NT2/D1 (cell line): ENCODE measurements at regions not wholly inside any gene's neighbourhood (a gene's known extent, or its start where the extent isn't known, plus 50 kb on each side); places are given as distances from the start of the nearest gene placed in this dataset.

ENCODE experiments used
- DNase-seq: peaks from one replicate; pipeline ENCODE4 v3.0.0-alpha.2; 2011; ENCODE audit warnings: low read depth, low spot score
- H3K27me3 ChIP-seq: 2 replicates; pipeline ENCODE4 v1.6.0; 2011; ENCODE audit warnings: mild to moderate bottlenecking; ENCODE audit not compliant: insufficient read length, insufficient read depth
- H3K36me3 ChIP-seq: 2 replicates; pipeline ENCODE4 v1.6.1; 2011; ENCODE audit warnings: mild to moderate bottlenecking, low read length, mixed read lengths; ENCODE audit not compliant: insufficient read depth, insufficient read length
- H3K4me1 ChIP-seq: 2 replicates; pipeline ENCODE4 v1.5.1; 2011; ENCODE audit not compliant: insufficient read depth, insufficient read length
- H3K4me3 ChIP-seq: 2 replicates; pipeline ENCODE4 v1.5.1; 2011; ENCODE audit warnings: low read depth; ENCODE audit not compliant: insufficient read length
- H3K9ac ChIP-seq: 2 replicates; pipeline ENCODE4 v1.6.0; 2011; ENCODE audit warnings: low read depth; ENCODE audit not compliant: insufficient read length
- H3K9me3 ChIP-seq: 2 replicates; pipeline ENCODE4 v1.5.1; 2011; ENCODE audit warnings: mild to moderate bottlenecking, low read length; ENCODE audit not compliant: insufficient read depth
- SUZ12 ChIP-seq: IDR thresholded peaks from 2 replicates; pipeline ENCODE4 v1.6.1; 2011; ENCODE audit not compliant: insufficient read length, insufficient read depth; ENCODE audit errors: extremely low read depth
- YY1 ChIP-seq: IDR thresholded peaks from 2 replicates; pipeline ENCODE4 v1.6.1; 2011; ENCODE audit not compliant: insufficient read length, insufficient read depth
- ZNF274 ChIP-seq: IDR thresholded peaks from 2 replicates; pipeline ENCODE4 v1.6.1; 2011; ENCODE audit warnings: mild to moderate bottlenecking, low read depth, low read length

DNA sequence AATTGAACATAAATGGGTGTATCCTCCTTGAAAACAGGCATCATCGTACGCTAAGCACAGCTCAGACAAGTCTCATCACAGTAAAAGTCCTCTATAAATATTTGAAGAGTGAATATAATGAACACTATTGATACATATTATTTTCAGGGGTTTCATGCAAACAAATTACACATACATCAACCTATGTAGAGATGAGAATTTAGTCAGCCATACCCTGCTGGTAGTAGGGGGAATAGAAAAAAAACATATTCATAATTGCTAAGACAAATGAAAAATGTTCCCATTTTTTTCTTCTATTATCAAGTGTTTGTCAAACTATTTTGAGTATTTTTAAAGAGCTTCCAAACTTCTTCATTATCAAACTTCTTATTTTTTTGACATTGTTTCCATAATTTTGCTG is 205.6 kb upstream of the SOX5 start:
- no peaks in the 10 kb centered on the region for H3K4me1 ChIP-seq
- H3K9ac ChIP-seq = no peak overlapping the region
- H3K9me3 ChIP-seq = no peaks in the 10 kb centered on the region
- TF ChIP-seq ZNF274 (no peak), SUZ12 (no peak), YY1 (no peak)
- H3K27me3 ChIP-seq = no peaks in the 10 kb centered on the region
- no peak overlapping the region for H3K4me3 ChIP-seq
- DNase-seq = no peak
- no peaks in the 10 kb centered on the region for H3K36me3 ChIP-seq

DNA sequence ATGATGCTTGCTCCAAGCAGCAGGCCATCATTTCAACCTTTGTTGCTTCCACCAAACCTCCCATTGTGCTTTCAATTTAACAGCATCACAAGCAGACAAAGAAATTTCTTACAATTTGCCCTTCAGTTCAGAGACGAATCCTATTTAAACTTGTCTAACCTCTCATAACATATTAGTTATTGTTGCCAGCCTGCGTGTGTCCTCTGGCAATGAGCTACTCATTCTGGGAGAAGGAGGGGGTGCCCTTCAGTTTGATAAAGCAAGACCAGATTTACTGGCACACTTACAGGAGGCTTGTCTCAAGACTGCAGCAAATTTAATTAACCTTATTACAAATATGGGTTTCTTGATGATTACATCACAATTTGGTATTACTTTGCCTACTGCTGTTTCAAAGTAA is 203.6 kb upstream of the SOX5 start:
- TF ChIP-seq SUZ12 (no peak), ZNF274 (no peak), YY1 (no peak)
- H3K27me3 ChIP-seq = no peaks in the 10 kb centered on the region
- no peaks in the 10 kb centered on the region for H3K4me1 ChIP-seq
- H3K36me3 ChIP-seq = no peaks in the 10 kb centered on the region
- no peak overlapping the region for H3K4me3 ChIP-seq
- DNase-seq = no peak
- no peaks in the 10 kb centered on the region for H3K9me3 ChIP-seq
- H3K9ac ChIP-seq = no peak overlapping the region

GRCh38 chr12:24152270-24152669 is 202.8 kb upstream of the SOX5 start:
- DNase-seq = no peak
- no peaks in the 10 kb centered on the region for H3K27me3 ChIP-seq
- H3K9ac ChIP-seq = no peak overlapping the region
- no peaks in the 10 kb centered on the region for H3K36me3 ChIP-seq
- TF ChIP-seq ZNF274 (no peak), YY1 (no peak), SUZ12 (no peak)
- no peak overlapping the region for H3K4me3 ChIP-seq
- no peaks in the 10 kb centered on the region for H3K4me1 ChIP-seq
- H3K9me3 ChIP-seq = no peaks in the 10 kb centered on the region

DNA sequence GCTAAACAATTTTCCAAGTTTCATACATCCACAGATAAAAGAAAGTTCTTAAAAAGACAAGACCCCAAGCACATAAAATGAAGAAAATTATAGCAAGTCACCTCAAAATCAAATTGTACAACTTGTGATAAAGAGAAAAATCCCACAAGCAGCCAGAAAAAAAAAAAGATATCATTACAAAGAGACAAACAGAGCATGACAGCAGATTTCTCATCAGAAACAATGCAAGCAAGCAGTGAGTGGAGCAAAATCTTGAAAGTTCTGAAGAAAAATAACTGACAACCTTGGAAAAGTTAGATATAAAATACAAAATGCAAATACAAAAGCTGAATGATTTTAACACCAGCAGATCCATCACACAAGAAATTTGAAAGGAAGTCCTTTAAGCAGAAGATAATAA is 194.5 kb upstream of the SOX5 start:
- Histone ChIP-seq H3K9me3 (peaks cover 13% of the 10 kb centered on the region; the same call in 1 of the 2 replicates), H3K9ac (no peak overlapping the region), H3K36me3 (no peaks in the 10 kb centered on the region), H3K27me3 (no peaks in the 10 kb centered on the region), H3K4me3 (no peak overlapping the region), H3K4me1 (no peaks in the 10 kb centered on the region)
- no peak for TF ChIP-seq YY1
- no peak for DNase-seq

GRCh38 chr12:24139035-24139434 is 189.6 kb upstream of the SOX5 start:
- H3K9ac ChIP-seq = no peak overlapping the region
- no peaks in the 10 kb centered on the region for H3K4me1 ChIP-seq
- no peaks in the 10 kb centered on the region for H3K36me3 ChIP-seq
- no peak overlapping the region for H3K4me3 ChIP-seq
- peaks cover 46% of the 10 kb centered on the region for H3K27me3 ChIP-seq
- H3K9me3 ChIP-seq = peaks cover 7% of the 10 kb centered on the region; the same call in 1 of the 2 replicates
- no peak for DNase-seq
- no peak for TF ChIP-seq YY1
- TF ChIP-seq ZNF274 = no peak
- TF ChIP-seq SUZ12 = no peak

GRCh38 chr12:24138041-24138440 is 188.6 kb upstream of the SOX5 start:
- Histone ChIP-seq H3K36me3 (no peaks in the 10 kb centered on the region), H3K27me3 (peaks cover 53% of the 10 kb centered on the region), H3K4me1 (no peaks in the 10 kb centered on the region), H3K4me3 (no peak overlapping the region), H3K9me3 (peaks cover 2% of the 10 kb centered on the region; the same call in 1 of the 2 replicates), H3K9ac (no peak overlapping the region)
- no peak for TF ChIP-seq YY1
- no peak for DNase-seq

GRCh38 chr12:24135158-24135850 is 185.8 kb upstream of the SOX5 start:
- H3K36me3 ChIP-seq = no peaks in the 10 kb centered on the region

GRCh38 chr12:24134092-24134491 is 184.6 kb upstream of the SOX5 start:
- H3K36me3 ChIP-seq = no peaks in the 10 kb centered on the region
- no peak overlapping the region for H3K4me3 ChIP-seq
- no peak for TF ChIP-seq YY1
- TF ChIP-seq SUZ12 = no peak
- no peak for TF ChIP-seq ZNF274
- peaks cover 93% of the 10 kb centered on the region for H3K27me3 ChIP-seq
- H3K4me1 ChIP-seq = no peaks in the 10 kb centered on the region
- H3K9me3 ChIP-seq = peaks cover 17% of the 10 kb centered on the region
- H3K9ac ChIP-seq = no peak overlapping the region
- no peak for DNase-seq

More at GRCh38 chr12:24135158-24135850, 185.8 kb upstream of the SOX5 start:
- Histone ChIP-seq H3K27me3 (peaks cover 80% of the 10 kb centered on the region), H3K4me1 (no peaks in the 10 kb centered on the region), H3K4me3 (no peak overlapping the region), H3K9ac (no peak overlapping the region), H3K9me3 (peaks cover 17% of the 10 kb centered on the region)
- no peak for TF ChIP-seq SUZ12
- TF ChIP-seq YY1 = no peak
- TF ChIP-seq ZNF274 = no peak
- no peak for DNase-seq
